K562 (cell line): ENCODE measurements at regions not wholly inside any gene's neighbourhood (a gene's known extent, or its start where the extent isn't known, plus 50 kb on each side); places are given as distances from the start of the nearest gene placed in this dataset.

Experiments
- CBX8 ChIP-seq: fragments of 200-600 bp; sonication (generic); IDR thresholded peaks from 2 replicates; pipeline ENCODE4 v1.6.1; 2012; ENCODE audit warnings: borderline replicate concordance, mixed run types, low read depth, mild to moderate bottlenecking, moderate library complexity, mixed read lengths, low read length, control low read depth, inconsistent platforms; ENCODE audit not compliant: poor library complexity, severe bottlenecking; ENCODE audit errors: extremely low read depth
- GABPB2 ChIP-seq: fragments of 250-450 bp; sonication (Bioruptor Pico); conservative IDR thresholded peaks from 2 replicates; pipeline ENCODE4 v1.5.1; 2021; ENCODE audit warnings: mild to moderate bottlenecking
- JUND ChIP-seq, 2 experiments: IDR thresholded peaks; 2 replicates in 1 of 2; 3 replicates in 1 of 2; pipeline ENCODE4 v1.6.1; 2011; ENCODE audit warnings: borderline replicate concordance in 2 of 2, low read depth in 2 of 2, low read length in 2 of 2, improper control_type of control experiment in 1 of 2, missing biosample characterization in 1 of 2, missing genetic modification characterization in 1 of 2, missing genetic modification reagents in 1 of 2
- KLF10 ChIP-seq: fragments of 250-450 bp; sonication (Bioruptor Pico); IDR thresholded peaks from 2 replicates; pipeline ENCODE4 v1.6.1; 2021; ENCODE audit warnings: matching md5 sums
- TRIM28 ChIP-seq: fragments of 450-650 bp; IDR thresholded peaks from 2 replicates; pipeline ENCODE4 v1.6.1; 2017

DNA sequence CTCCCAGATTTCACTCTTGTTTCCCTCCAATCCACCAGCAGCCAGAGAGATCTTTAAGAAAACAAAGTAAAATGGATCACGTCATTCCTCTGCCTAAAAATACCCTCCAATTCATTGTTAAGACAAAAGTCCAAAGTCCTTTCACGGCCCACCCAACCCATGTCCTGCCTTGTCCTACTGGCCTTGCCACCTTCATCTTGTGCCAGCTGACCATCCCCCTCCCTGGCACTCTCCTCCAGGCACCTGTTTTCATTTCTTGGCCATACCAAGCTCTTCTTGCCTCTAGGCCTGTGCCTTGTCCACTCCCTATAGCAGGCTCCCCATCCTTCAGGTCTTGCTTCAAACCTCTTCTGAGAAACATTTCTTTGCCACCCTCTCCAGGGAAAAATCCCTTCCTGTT, 307.6 kb downstream of the MSX2 start:
- TF ChIP-seq KLF10 (CRISPR knock-in tag) (no peak), GABPB2 (no peak), CBX8 (no peak), TRIM28 (no peak), JUND (IDR thresholded peaks at IDR 0.05; ENCODE audit: borderline replicate concordance, low read depth, low read length) (no peak), JUND (tag; IDR thresholded peaks at IDR 0.05; ENCODE audit: borderline replicate concordance, low read depth, low read length) (no peak)
